CD4-positive, alpha-beta T cell (primary cell): ENCODE measurements at regions not wholly inside any gene's neighbourhood (a gene's known extent, or its start where the extent isn't known, plus 50 kb on each side); places are given as distances from the start of the nearest gene placed in this dataset.

Experiments used
- ATAC-seq: fragments of 200-7000 bp; cut with Tn5 transposase; one replicate; pipeline ENCODE4 v1.10.0; 2022; ENCODE audit warnings: mild to moderate bottlenecking; ENCODE audit not compliant: poor library complexity
- CTCF ChIA-PET: fragments of 350-600 bp; sonication (Branson Sonifier 250); formaldehyde crosslinking; loops from one replicate; lab custom pipeline; 2021; ENCODE audit warnings: antibody characterized with exemption, inconsistent platforms; lab: Charles Lee
- POLR2A ChIA-PET: fragments of 350-600 bp; sonication (Branson Sonifier 250); formaldehyde crosslinking; loops from one replicate; lab custom pipeline; 2021; ENCODE audit warnings: antibody characterized with exemption, inconsistent platforms; lab: Charles Lee
- DNase-seq, 14 experiments: peaks; one replicate each; pipeline ENCODE4 v3.0.0-alpha.2; 2013 to 2020; ENCODE audit warnings: mixed read lengths in 2 of 14
- H3K27ac ChIP-seq, 2 donors: one replicate each; pipeline versions ENCODE4 v1.5.1 to v1.7.0; 2013; ENCODE audit warnings: low read length in 2 of 2, low read depth in 1 of 2, mild to moderate bottlenecking in 1 of 2
- H3K27me3 ChIP-seq, 2 experiments: 1 replicate in 1 of 2; 2 replicates in 1 of 2; pipeline versions ENCODE4 v1.6.1 to v1.7.0; 2013; ENCODE audit warnings: low read length in 2 of 2, control low read depth in 1 of 2, mild to moderate bottlenecking in 1 of 2, moderate library complexity in 1 of 2; ENCODE audit not compliant: insufficient read depth in 2 of 2, control insufficient read depth in 1 of 2
- H3K36me3 ChIP-seq: one replicate; pipeline ENCODE4 v1.6.1; 2013; ENCODE audit warnings: low read length, control low read depth; ENCODE audit not compliant: insufficient read depth
- H3K4me1 ChIP-seq: one replicate; pipeline ENCODE4 v1.6.1; 2013; ENCODE audit warnings: low read length, control low read depth; ENCODE audit not compliant: insufficient read depth
- H3K4me3 ChIP-seq: one replicate; pipeline ENCODE4 v1.5.1; 2013; ENCODE audit warnings: mild to moderate bottlenecking, low read length, moderate library complexity
- H3K9me3 ChIP-seq, 2 experiments: 1 replicate in 1 of 2; 2 replicates in 1 of 2; pipeline versions ENCODE4 v1.6.1 to v1.7.0; 2013; ENCODE audit warnings: low read length in 2 of 2, mild to moderate bottlenecking in 2 of 2, control low read depth in 1 of 2, moderate library complexity in 1 of 2; ENCODE audit not compliant: control insufficient read depth in 1 of 2, insufficient read depth in 1 of 2
- H3K27ac Mint-ChIP-seq: one replicate; pipeline ENCODE4 v1.8.0; 2020; ENCODE audit warnings: mixed read lengths
- H3K27me3 Mint-ChIP-seq: one replicate; pipeline ENCODE4 v1.8.0; 2021; ENCODE audit warnings: mixed read lengths
- H3K36me3 Mint-ChIP-seq: one replicate; pipeline ENCODE4 v1.8.0; 2021; ENCODE audit warnings: low read depth, mixed read lengths
- H3K4me1 Mint-ChIP-seq: one replicate; pipeline ENCODE4 v1.8.0; 2021; ENCODE audit warnings: low read depth, mixed read lengths
- H3K4me3 Mint-ChIP-seq: one replicate; pipeline ENCODE4 v1.8.0; 2020; ENCODE audit warnings: mild to moderate bottlenecking, mixed read lengths
- H3K9me3 Mint-ChIP-seq: one replicate; pipeline ENCODE4 v1.8.0; 2020; ENCODE audit warnings: mixed read lengths
- intact Hi-C, 2 experiments: fragments of 100-400 bp; cut with DNase I in 1 of 2; cut with micrococcal nuclease in 1 of 2; formaldehyde crosslinking; loops; one replicate each; pipeline versions ENCODE4 v1.15.1 to v1.9.0; 2023 to 2025; cut with DNase I, micrococcal nuclease
- TF ChIP-seq, protein P1 (sequence below): fragments of 200-600 bp; IDR thresholded peaks from one replicate; pipeline ENCODE4 v1.8.0; 2022; ENCODE audit warnings: antibody characterized with exemption, mild to moderate bottlenecking

DNA sequence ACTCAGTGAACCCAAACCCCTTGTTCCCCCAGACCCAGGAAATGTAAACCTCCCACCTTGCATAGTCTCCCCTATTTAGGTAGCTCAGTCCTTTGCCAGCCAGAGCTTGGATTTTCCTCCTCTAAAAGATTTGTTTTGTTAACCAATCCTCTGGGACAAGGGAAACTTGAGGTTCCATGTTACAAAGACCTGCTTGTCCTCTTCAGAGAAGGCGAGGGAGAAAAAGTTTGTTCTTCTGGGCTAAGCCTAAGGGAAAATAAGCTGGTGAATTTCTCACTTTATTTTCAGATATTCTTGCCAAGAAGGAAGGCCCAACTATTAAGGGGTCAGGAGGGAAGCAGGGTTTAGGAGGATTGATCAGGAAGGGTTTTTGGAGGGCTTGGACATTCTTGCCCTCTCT lies 136.1 kb upstream of the PROK2 start:
- TF ChIP-seq, protein P1, sequence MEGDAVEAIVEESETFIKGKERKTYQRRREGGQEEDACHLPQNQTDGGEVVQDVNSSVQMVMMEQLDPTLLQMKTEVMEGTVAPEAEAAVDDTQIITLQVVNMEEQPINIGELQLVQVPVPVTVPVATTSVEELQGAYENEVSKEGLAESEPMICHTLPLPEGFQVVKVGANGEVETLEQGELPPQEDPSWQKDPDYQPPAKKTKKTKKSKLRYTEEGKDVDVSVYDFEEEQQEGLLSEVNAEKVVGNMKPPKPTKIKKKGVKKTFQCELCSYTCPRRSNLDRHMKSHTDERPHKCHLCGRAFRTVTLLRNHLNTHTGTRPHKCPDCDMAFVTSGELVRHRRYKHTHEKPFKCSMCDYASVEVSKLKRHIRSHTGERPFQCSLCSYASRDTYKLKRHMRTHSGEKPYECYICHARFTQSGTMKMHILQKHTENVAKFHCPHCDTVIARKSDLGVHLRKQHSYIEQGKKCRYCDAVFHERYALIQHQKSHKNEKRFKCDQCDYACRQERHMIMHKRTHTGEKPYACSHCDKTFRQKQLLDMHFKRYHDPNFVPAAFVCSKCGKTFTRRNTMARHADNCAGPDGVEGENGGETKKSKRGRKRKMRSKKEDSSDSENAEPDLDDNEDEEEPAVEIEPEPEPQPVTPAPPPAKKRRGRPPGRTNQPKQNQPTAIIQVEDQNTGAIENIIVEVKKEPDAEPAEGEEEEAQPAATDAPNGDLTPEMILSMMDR = no peak
- ATAC-seq (no peak), DNase-seq (no peak)
- Mint-ChIP-seq H3K4me3 (no peak overlapping the region), H3K36me3 (no peaks in the 10 kb centered on the region), H3K9me3 (no peaks in the 10 kb centered on the region), H3K4me1 (no peaks in the 10 kb centered on the region), H3K27me3 (peaks cover 6% of the 10 kb centered on the region), H3K27ac (no peak overlapping the region)
- intact Hi-C loops = no loop called here
- Histone ChIP-seq H3K27me3 (no peaks in the 10 kb centered on the region), H3K27ac (no peak overlapping the region), H3K36me3 (no peaks in the 10 kb centered on the region), H3K4me3 (no peak overlapping the region), H3K4me1 (no peaks in the 10 kb centered on the region), H3K9me3 (no peaks in the 10 kb centered on the region)
- CTCF ChIA-PET = no interaction called here
- POLR2A ChIA-PET = no interaction called here

DNA sequence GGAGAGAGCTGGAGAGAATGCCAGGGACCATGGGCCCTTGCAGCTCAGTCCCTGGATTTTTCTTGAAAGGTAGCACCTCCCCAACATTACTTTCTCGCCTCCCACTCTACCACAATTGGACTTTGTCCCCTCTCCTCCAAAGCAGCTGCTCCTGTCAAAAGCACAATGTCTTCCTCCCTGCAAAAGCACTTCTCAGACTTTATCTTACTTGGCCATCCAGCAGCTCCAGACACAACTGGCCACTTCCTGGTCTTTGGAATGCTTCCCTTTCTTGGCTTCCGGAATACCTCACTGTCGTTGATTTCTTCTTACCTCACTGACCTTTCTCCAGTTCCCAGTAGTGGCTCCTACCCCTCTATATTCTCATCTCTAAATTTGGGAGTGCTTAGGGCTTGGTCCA lies 134.6 kb upstream of the PROK2 start:
- Mint-ChIP-seq H3K4me3 (no peak overlapping the region), H3K27me3 (peaks cover 6% of the 10 kb centered on the region), H3K36me3 (no peaks in the 10 kb centered on the region), H3K9me3 (no peaks in the 10 kb centered on the region), H3K27ac (no peak overlapping the region), H3K4me1 (no peaks in the 10 kb centered on the region)
- H3K4me3 ChIP-seq = no peak overlapping the region
- H3K36me3 ChIP-seq = no peaks in the 10 kb centered on the region
- DNase-seq (no peak), ATAC-seq (no peak)
- H3K27me3 ChIP-seq = no peaks in the 10 kb centered on the region
- ChIA-PET POLR2A (no interaction called here), CTCF (no interaction called here)
- TF ChIP-seq, protein P1 = no peak
- intact Hi-C loops = no loop called here
- H3K4me1 ChIP-seq = no peaks in the 10 kb centered on the region
- no peak overlapping the region for H3K27ac ChIP-seq
- H3K9me3 ChIP-seq = no peaks in the 10 kb centered on the region

DNA sequence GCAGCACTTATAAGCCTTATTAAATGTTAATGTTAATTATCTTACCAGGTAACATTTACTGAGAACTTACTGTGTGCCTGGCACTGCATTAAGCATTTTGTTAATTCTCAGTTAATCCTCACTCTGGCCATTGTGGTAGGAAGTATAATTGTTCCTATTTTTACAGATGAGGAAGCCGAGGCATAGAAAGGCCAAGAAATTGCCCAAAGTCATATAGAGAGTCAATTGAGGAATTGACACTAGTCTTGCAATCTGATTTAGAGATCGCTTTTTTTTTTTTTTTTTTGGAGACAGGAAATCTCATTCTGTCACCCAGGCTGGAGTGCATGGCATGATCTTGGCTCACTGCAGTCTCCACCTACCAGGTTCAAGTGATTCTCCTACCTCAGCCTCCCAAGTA lies 132.6 kb upstream of the PROK2 start:
- peak in 1 of 14 experiments; percentile 21 for DNase-seq
- TF ChIP-seq, protein P1 = no peak
- Histone ChIP-seq H3K4me3 (no peak overlapping the region), H3K9me3 (no peaks in the 10 kb centered on the region), H3K4me1 (no peaks in the 10 kb centered on the region), H3K36me3 (no peaks in the 10 kb centered on the region), H3K27ac (no peak overlapping the region), H3K27me3 (no peaks in the 10 kb centered on the region)
- no peaks in the 10 kb centered on the region for H3K36me3 Mint-ChIP-seq
- CTCF ChIA-PET = no interaction called here
- H3K27me3 Mint-ChIP-seq = peaks cover 6% of the 10 kb centered on the region
- H3K4me3 Mint-ChIP-seq = no peak overlapping the region
- no peaks in the 10 kb centered on the region for H3K4me1 Mint-ChIP-seq
- H3K27ac Mint-ChIP-seq = no peak overlapping the region
- intact Hi-C loops = no loop called here
- POLR2A ChIA-PET = no interaction called here
- no peaks in the 10 kb centered on the region for H3K9me3 Mint-ChIP-seq
- ATAC-seq = no peak
